GM18873 (cell line): ENCODE measurements at regions not wholly inside any gene's neighbourhood (a gene's known extent, or its start where the extent isn't known, plus 50 kb on each side); places are given as distances from the start of the nearest gene placed in this dataset.
"Not testable (repeated sequence)": the region's sequence is repeated elsewhere in the genome, so short reads cannot be mapped to it uniquely, and the experiment has no call there.

ENCODE experiments used
- ATAC-seq: cut with Tn5 transposase; IDR thresholded peaks from one replicate; pipeline ENCODE4 v1.9.1; 2021; ENCODE audit warnings: mild to moderate bottlenecking, moderate library complexity, moderate number of reproducible peaks; ENCODE audit not compliant: unreplicated experiment, low FRiP score

- ATAC-seq: no peak
Measured at GRCh38 chr18:73593207-73593606, 554.4 kb downstream of the FBXO15 start.

- no peak for ATAC-seq
Measured at GRCh38 chr18:73590950-73591349, 556.7 kb downstream of the FBXO15 start.

GRCh38 chr18:73579698-73580097 lies 567.9 kb downstream of the FBXO15 start:
- no peak for ATAC-seq

GRCh38 chr18:73577365-73577764 lies 570.3 kb downstream of the FBXO15 start:
- ATAC-seq: no peak

GRCh38 chr18:73563901-73564472 lies 583.6 kb downstream of the FBXO15 start:
- no peak for ATAC-seq

- ATAC-seq: no peak
Measured at GRCh38 chr18:73563345-73563744, 584.3 kb downstream of the FBXO15 start.

- no peak for ATAC-seq
Measured at GRCh38 chr18:73556904-73557303, 590.7 kb downstream of the FBXO15 start.

GRCh38 chr18:73552171-73552570 lies 595.5 kb downstream of the FBXO15 start:
- no peak for ATAC-seq

GRCh38 chr18:73551211-73551610 lies 596.4 kb downstream of the FBXO15 start:
- no peak for ATAC-seq

- ATAC-seq: no peak
Measured at GRCh38 chr18:73549236-73549635, 598.4 kb downstream of the FBXO15 start.

GRCh38 chr18:73545472-73545871 lies 602.2 kb downstream of the FBXO15 start:
- no peak for ATAC-seq

- ATAC-seq: no peak
Measured at GRCh38 chr18:73544617-73545016, 603.0 kb downstream of the FBXO15 start.

GRCh38 chr18:73544032-73544431 lies 603.6 kb downstream of the FBXO15 start:
- ATAC-seq: no peak

GRCh38 chr18:73535990-73536389 lies 611.6 kb downstream of the FBXO15 start:
- no peak for ATAC-seq

GRCh38 chr18:73535189-73535588 lies 612.4 kb downstream of the FBXO15 start:
- no peak for ATAC-seq

- no peak for ATAC-seq
Measured at GRCh38 chr18:73531601-73532000, 616.0 kb downstream of the FBXO15 start.

GRCh38 chr18:73528066-73528465 lies 619.6 kb downstream of the FBXO15 start:
- ATAC-seq: no peak

GRCh38 chr18:73520229-73520628 lies 627.4 kb downstream of the FBXO15 start:
- ATAC-seq: no peak

GRCh38 chr18:73516056-73516455 lies 631.6 kb downstream of the FBXO15 start:
- not testable (repeated sequence) for ATAC-seq

- ATAC-seq: no peak
Measured at GRCh38 chr18:73514449-73514848, 633.2 kb downstream of the FBXO15 start.

GRCh38 chr18:73511771-73512503 lies 635.7 kb downstream of the FBXO15 start:
- no peak for ATAC-seq

GRCh38 chr18:73509460-73509859 lies 638.2 kb downstream of the FBXO15 start:
- ATAC-seq: no peak
